ENCODE measurements at regions not wholly inside any gene's neighbourhood (a gene's known extent, or its start where the extent isn't known, plus 50 kb on each side); places are given as distances from the start of the nearest gene placed in this dataset.
"Not testable (repeated sequence)": the region's sequence is repeated elsewhere in the genome, so short reads cannot be mapped to it uniquely, and the experiment has no call there.

GRCh38 chr2:118604811-118605210 lies 242.6 kb downstream of the EN1 start:
- no peak for DNase-seq

GRCh38 chr2:118604371-118604770 lies 243.1 kb downstream of the EN1 start:
- DNase-seq = no peak

DNA sequence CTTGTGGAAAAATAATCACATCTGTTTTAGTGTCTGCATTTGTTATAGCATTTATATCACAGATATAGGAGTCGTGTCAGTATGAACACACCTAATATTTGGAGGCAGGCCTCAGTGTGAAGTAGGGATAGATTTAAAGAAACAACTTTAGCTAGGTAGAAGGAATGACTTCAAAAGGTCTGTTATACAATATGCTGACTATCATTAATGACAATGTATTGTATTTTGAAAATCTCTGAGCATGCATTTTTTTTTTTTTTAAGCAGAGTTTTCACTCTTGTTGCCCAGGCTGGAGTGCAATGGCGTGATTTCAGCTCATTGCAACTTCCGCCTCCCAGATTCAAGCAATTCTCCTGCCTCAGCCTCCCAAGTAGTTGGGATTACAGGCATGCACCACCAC lies 248.3 kb downstream of the EN1 start:
- no peak for DNase-seq

- no peak for DNase-seq
These were observed 250.8 kb downstream of the EN1 start for GRCh38 chr2:118596620-118597019.

GRCh38 chr2:118593257-118593656 lies 254.2 kb downstream of the EN1 start:
- DNase-seq = no peak

- DNase-seq = no peak
These were observed 256.2 kb downstream of the EN1 start for GRCh38 chr2:118591223-118591622.

DNA sequence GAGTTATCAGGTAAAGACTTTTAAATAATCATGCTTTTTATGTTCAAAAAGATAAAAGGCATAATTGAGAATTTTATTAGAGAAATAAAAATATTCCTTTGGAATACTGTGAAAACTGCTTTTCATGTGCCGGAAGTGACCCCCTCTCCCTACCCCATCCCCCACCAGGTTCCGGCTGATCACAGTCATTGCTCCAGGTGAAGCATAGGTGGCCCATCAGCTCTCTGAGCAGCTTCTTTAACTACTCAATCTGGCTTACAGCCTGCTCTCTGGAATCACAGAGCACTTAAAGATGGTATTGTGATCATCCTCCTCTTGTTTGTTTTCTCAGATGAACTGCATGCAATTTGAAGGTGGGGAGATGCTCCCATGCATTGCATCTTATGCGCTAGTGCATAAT lies 257.7 kb downstream of the EN1 start:
- DNase-seq = no peak

DNA sequence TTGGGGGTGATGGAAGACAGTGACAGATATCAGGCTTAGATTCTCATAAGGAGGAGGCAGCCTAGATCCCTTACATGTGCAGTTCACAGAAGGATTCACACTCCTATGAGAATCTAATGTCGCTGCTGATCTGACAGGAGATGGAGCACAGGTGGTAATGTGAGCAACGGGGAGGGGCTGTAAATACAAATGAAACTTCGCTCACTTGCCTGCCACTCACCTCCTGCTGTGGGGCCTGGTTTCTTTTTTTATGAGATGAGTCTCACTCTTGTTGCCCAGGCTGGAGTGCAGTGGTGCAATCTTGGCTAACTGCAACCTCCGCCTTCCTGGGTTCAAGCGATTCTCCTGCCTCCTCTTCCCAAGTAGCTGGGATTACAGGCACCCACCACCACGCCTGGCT lies 258.6 kb downstream of the EN1 start:
- DNase-seq = no peak

GRCh38 chr2:118586312-118586711 lies 261.1 kb downstream of the EN1 start:
- no peak for DNase-seq

GRCh38 chr2:118584877-118585276 lies 262.6 kb downstream of the EN1 start:
- no peak for DNase-seq

GRCh38 chr2:118584062-118584749 lies 263.2 kb downstream of the EN1 start:
- no peak for DNase-seq

GRCh38 chr2:118582058-118582457 lies 265.4 kb downstream of the EN1 start:
- no peak for DNase-seq

DNA sequence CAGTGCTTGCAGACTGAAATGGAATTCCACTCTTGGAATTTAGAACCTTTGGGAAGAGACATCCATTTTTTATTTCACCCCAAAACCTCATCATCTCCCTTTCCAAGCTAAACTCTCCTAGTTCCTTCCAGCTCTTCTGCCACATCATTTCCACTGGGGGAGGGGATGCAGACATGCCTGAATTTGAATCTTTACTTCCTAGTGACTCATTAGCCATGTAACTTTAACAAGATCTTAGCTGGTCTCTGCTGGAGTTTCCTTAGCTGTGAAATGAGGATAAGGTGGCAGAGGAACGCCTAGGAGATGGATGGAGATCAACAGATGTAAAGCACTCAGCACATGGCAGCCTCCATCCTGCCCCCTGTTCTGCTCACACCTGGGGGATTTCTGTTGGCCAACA lies 266.8 kb downstream of the EN1 start:
- no peak for DNase-seq

GRCh38 chr2:118580107-118580506 lies 267.3 kb downstream of the EN1 start:
- no peak for DNase-seq

- DNase-seq = no peak
These were observed 270.2 kb downstream of the EN1 start for GRCh38 chr2:118577202-118577601.

DNA sequence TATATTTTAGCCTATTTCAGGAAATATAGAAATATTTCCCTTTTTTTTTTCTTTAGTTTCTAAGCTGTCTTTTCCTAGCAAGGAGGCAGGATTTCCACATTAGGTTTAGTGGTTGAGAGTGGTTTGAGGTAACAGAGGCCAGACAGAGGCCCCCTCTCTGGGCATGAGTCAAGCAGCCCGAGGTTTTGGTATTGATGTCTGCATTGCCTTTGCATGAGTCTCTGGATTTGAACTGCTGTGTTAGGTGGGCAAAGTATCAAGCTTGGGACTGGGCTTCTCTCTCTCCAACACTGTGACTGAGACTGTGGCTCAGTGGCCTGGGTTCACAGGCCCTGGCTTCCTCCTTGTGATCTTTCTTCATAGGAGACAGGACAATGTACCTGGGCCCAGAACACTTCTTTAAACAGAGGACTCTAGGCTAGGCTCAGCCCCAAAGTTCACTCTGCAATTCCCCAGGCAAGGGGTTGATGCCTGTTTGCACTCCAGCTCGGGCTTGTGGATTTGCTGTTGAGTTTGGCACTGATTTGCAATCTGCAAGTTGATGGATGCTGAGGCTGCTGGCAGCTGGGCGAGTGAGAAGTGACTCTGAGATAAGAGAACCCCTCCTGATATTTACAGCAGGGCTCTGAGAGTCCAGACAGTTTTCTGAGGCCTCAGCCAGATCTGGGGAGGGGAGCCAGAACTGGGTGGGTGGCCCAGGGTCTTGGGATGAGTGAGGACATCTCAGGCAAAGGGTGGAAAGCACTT lies 271.2 kb downstream of the EN1 start:
- no peak for DNase-seq

GRCh38 chr2:118572380-118572779 lies 275.1 kb downstream of the EN1 start:
- DNase-seq = not testable (repeated sequence)

DNA sequence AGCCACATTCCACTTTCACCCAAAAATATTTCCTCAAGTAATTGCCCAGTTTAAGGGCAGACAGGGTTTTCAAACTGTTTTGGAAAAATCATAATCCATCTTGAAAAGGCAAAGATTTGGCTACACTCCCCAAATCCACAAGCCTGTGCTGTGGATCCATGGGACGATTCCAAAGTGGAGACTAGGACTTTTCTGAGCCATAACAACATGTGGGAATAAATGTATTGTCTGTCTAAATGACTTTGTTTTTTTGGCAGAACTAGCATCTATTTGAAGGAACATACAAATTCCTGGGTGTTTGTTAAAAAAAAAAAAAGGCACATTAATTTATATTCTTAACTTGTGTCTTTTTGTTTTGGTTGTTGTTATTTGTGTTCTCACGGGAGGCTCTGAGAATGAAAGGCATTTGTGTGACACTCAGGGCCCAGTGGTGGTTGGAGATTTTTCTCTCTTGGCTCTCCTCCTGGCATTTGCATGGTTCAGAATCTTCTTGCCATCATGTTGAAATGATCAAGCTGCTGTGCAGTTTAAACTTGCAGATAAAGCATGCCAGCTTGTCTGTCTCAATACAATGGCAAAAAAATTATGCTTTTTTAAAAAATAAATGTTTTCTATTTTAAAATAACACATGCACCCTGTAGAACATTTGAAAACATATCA lies 277.4 kb downstream of the EN1 start:
- DNase-seq = no peak

DNA sequence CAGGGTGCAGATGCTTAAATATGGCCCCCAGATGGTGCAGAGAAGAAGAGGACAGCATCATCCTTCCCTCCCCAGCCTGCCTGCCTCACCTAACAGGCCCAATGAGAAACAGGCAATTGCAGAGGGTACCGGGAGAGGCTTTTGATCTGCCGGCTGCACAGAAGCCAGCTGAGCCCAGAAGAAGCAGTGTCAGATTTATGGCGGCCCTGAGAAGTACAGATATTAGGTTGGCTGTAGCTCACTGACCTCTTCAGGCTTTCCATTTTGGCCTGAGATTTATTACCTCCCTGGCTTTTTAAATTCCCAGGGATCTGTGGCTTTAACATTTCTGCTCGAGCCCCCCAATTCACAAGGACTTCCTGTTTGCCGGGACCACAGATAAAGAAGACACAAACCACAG lies 278.7 kb downstream of the EN1 start:
- DNase-seq = no peak

- DNase-seq = no peak
These were observed 281.5 kb downstream of the EN1 start for GRCh38 chr2:118565786-118566540.

- DNase-seq = no peak
These were observed 282.1 kb downstream of the EN1 start for GRCh38 chr2:118565301-118565700.

- no peak for DNase-seq
These were observed 285.3 kb downstream of the EN1 start for GRCh38 chr2:118562144-118562543.

DNA sequence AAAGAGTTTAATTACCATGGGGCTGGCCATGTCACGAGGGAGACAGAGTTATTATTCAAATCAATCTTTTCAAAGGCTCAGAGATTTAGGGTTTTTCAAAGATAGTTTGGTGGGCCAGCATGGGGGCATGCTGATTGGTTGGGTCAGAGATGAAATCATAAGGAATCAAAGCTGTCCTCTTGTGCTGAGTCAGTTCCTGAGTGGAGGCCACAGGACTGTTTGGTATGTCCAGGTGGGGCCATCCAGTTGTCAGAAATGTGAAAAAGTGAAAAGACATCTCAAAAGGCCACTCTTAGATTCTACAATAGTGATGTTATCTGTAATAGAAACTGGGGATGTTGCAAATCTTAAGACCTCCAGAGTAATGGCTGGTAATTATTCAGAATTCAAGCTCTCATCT lies 288.6 kb downstream of the EN1 start:
- DNase-seq = no peak
